NT2/D1 (cell line): ENCODE measurements at regions not wholly inside any gene's neighbourhood (a gene's known extent, or its start where the extent isn't known, plus 50 kb on each side); places are given as distances from the start of the nearest gene placed in this dataset.

Experiments
- YY1 ChIP-seq: IDR thresholded peaks from 2 replicates; pipeline ENCODE4 v1.6.1; 2011; ENCODE audit not compliant: insufficient read length, insufficient read depth
- ZNF274 ChIP-seq: IDR thresholded peaks from 2 replicates; pipeline ENCODE4 v1.6.1; 2011; ENCODE audit warnings: mild to moderate bottlenecking, low read depth, low read length

GRCh38 chr20:60132827-60133670 lies 174.8 kb downstream of the CDH26 start:
- TF ChIP-seq YY1 = no peak
- TF ChIP-seq ZNF274 = no peak
